CD4-positive, alpha-beta T cell treated with Interleukin-6 at 100 ng/mL for 8 hours (primary cell): ENCODE measurements at regions not wholly inside any gene's neighbourhood (a gene's known extent, or its start where the extent isn't known, plus 50 kb on each side); places are given as distances from the start of the nearest gene placed in this dataset.
"Not testable (repeated sequence)": the region's sequence is repeated elsewhere in the genome, so short reads cannot be mapped to it uniquely, and the experiment has no call there.

Experiments used
- DNase-seq: peaks from one replicate; pipeline ENCODE4 v3.0.0-alpha.2; 2020; ENCODE audit warnings: mixed read lengths, low spot score

DNA sequence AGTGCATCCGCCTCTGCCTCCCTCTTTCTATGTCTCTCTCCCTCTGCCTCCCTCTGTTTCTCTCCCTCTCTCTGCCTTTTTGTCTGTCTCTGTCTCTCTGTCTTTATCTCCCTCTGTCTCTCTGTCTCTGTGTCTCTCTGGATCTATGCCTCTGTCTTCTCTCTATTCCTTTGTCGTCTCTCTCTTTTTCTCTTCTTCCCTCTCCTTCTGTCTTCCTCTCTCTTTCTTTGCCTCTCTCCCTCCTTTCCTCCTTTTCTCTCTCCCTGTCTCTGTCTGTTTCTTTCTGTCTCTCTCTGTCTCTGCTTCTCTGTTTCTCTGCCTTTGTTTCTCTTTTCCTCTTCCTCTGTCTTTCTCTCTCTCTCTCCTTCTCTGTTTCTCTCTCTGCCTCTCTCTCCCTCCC lies 678.8 kb upstream of the NRP1 start:
- DNase-seq, result no peak

GRCh38 chr10:34010891-34011290 lies 676.4 kb upstream of the NRP1 start:
- no peak for DNase-seq

GRCh38 chr10:34010228-34010627 lies 675.8 kb upstream of the NRP1 start:
- not testable (repeated sequence) for DNase-seq

DNA sequence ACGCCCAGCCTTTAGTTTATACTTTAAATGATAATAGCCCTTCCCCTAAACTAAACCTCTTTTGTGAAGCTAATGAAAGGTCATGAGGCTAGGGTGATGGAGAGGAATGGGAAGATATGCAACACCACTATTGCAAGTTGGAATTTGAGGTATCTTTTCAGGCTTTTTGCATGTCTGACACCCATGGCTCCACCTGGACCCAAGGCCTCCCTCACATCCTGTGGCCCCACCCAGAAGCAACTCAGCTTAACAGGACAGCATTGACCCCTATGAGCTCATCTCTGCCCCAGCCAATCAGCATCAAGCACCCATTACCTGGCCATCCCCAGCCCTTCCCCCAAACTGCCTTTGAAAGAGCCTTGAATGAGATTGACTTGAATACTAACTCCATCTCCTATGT lies 674.2 kb upstream of the NRP1 start:
- DNase-seq, result no peak

GRCh38 chr10:34006471-34006870 lies 672.0 kb upstream of the NRP1 start:
- DNase-seq, result no peak

- DNase-seq, result no peak
Measured at GRCh38 chr10:34003561-34003960, 669.1 kb upstream of the NRP1 start.

DNA sequence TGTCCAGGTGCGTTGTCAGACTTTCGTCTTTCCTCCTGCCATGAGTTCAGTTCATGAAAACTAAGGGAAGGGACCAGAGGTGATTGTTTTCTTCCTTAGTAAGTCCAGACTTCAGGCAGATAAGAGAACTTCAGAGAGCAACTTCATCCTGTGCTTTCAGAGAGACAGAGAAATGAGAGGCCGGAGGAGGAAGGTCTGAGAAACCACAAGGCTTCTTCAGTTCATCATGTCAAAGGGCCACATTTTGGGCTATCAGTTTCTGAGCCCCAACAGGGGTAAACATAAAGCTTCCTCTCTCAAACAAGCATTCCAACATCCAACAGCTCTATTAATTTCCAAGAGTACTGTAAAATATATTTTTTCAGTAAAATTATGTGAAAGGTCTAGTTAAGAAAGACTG lies 668.4 kb upstream of the NRP1 start:
- DNase-seq, result no peak

DNA sequence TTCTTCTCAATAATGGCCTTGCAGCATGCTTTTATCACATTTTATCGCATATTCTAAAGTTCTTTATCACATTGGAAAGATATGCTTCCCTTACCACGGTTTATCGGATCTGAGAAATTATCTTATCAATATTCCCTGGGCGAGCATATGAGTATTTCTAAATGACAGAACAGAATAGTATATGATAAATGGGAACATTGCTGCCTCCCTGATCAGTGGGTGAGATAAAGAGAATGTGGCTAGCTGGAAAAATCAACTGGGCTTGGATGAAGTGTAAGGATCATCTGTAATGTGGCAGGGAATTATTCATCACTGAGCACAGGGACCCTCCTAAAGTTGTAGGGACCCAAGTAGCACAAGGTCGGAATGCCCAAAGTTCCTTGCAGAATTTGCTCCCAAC lies 667.4 kb upstream of the NRP1 start:
- DNase-seq, result no peak

GRCh38 chr10:34001087-34001580 lies 666.7 kb upstream of the NRP1 start:
- no peak for DNase-seq

DNA sequence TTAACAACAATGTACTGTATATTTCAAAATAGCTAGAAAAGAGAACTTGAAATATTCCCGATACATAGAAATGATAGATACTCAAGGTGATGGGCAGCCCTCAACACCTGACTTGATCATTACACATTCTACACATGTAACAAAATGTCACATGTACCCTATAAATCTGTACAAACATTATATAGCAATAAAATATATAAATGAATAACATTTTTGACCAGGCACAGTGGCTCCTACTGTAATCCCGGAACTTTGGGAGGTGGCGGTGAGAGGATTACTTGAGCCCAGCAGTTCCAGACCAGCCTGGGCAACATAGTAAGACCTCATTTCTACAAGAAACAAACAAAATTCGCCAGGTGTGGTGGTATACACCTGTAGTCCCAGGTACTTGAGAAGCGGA lies 659.5 kb upstream of the NRP1 start:
- DNase-seq, result no peak

DNA sequence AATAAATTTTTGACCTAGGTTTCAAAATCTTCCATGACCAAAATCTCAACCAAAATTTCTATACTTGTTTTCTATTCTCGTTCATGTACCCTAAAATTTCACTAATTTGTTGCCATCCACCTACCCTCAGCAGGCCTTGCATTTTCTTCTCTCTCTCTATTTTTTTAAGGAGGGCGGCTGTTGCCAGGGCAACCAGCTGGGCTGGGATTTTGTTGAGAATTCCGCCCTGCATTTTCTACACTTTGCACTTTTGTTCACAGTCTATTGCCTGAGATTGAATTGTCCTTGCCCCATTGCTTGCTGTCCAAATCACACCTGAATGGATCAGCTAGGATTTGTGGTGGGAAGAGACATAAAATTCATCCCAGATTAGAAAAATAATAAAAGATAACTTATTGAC lies 657.5 kb upstream of the NRP1 start:
- DNase-seq, result no peak

DNA sequence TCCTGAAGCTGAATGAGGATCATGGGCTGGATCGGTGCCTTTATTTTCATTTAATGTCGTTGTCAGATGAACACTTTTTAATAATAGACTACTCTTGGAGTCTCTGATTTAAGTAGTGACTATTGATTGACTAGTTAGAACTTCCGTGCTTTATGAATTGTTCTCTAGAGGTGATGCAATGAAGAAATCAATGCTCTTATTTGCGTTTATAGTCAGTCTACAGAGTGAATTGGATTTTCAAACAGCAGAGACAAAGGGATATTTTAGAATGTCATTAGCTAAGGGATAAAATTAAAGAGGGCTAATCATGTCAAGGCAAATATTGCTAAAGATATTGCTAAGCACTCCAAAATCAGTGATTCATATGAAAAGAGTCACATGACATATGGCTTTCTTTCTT lies 652.0 kb upstream of the NRP1 start:
- DNase-seq, result no peak

- no peak for DNase-seq
Measured at GRCh38 chr10:33986016-33986415, 651.5 kb upstream of the NRP1 start.

GRCh38 chr10:33982995-33983394 lies 648.5 kb upstream of the NRP1 start:
- DNase-seq, result no peak

DNA sequence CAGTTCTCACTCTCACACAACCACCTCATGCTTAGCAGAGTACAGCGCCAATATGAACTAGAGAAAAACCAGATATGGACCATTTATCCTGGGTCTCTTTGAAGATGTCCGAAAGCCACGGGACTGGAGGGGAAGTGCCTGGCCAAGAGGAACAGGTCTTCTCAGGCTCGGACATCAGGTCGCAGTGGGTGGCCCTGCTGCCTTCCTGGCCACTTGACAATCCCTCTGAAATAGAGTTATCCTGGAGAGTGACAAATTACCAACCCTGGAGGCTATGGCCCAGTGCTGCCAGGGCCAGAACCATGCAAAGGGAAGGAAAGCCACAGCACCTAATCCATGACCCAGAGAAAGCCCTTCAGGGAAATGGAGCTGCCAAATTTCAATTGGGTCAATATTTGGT lies 646.8 kb upstream of the NRP1 start:
- DNase-seq, result no peak

DNA sequence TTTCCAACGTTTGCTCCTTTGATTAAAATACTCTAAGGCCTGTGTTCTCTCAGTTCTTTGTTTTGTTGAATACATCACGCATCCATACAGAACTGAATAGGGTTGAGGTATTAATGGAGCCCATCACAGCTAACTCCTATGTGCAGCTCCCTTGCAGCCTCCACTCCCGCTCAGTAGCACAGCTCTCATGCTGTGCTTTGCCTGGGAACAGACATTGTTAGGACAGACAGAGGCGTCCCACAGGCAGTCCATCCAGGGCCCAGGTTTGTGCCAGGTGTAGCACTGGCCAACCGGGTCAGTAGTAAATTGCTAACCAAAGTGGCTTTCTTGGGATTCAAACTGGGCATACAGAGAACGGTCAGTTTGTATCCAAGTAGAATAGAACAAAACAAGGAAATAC lies 644.7 kb upstream of the NRP1 start:
- no peak for DNase-seq

DNA sequence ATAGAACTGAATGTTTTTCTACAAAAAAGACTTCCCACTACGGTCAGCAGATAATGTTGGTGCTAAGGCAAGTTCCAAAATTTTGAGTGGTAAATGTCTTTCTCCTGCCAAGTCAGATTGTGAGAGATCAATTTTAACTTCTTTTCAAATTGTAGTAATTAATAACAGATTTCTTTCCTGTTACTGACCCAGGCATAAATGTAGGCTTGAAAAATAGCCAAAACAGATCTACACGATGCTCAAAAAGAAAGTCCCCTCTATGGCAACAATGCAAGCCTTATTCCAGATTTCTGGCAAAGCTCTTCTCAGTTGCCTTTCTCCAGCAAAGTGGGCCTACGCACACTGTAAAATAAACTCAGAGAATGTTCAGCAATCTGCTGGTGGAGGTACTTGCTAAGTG lies 641.0 kb upstream of the NRP1 start:
- DNase-seq, result no peak

DNA sequence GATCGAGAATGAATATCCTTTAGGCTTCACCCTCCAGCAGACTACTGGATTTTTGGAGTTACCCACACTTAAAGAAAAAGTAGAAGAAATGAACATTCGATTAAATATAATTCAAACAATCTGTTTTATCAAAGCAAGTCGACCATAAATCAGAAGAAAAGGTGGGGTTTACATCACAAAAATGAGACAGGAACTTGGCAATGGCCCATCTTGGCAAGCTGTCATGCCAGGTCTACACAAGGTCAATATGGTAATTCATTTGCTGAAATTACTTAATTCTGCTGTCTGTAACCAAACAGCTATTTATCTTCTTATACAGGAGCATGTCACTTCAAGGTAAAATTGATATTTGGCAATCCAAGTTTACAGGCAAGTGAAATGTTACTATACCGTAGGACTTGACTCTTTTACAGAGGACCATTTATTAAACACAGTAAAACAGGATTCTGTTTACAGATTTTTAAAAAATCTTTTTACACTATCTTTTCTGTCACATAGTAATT lies 640.6 kb upstream of the NRP1 start:
- DNase-seq, result no peak

DNA sequence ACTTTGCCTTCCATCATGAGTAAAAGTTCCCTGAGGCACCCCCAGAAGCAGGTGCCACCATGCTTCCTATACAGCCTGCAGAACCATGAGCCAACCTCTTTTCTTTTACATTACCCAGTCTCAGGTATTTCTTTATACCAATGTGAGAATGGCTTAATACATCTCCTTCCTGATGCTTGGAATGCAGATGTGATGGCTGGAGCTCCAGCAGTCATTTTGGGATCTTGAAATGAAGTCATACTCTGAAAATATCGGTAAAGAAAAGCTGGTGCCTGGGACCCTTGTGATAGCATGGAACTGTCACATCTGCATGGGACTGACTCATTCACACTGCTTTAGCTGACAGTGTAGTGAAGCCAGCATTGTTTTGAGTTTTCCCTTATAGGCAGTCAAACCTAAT lies 634.5 kb upstream of the NRP1 start:
- no peak for DNase-seq

- DNase-seq, result no peak
Measured at GRCh38 chr10:33967606-33968120, 633.2 kb upstream of the NRP1 start.

- no peak for DNase-seq
Measured at GRCh38 chr10:33966946-33967345, 632.5 kb upstream of the NRP1 start.

DNA sequence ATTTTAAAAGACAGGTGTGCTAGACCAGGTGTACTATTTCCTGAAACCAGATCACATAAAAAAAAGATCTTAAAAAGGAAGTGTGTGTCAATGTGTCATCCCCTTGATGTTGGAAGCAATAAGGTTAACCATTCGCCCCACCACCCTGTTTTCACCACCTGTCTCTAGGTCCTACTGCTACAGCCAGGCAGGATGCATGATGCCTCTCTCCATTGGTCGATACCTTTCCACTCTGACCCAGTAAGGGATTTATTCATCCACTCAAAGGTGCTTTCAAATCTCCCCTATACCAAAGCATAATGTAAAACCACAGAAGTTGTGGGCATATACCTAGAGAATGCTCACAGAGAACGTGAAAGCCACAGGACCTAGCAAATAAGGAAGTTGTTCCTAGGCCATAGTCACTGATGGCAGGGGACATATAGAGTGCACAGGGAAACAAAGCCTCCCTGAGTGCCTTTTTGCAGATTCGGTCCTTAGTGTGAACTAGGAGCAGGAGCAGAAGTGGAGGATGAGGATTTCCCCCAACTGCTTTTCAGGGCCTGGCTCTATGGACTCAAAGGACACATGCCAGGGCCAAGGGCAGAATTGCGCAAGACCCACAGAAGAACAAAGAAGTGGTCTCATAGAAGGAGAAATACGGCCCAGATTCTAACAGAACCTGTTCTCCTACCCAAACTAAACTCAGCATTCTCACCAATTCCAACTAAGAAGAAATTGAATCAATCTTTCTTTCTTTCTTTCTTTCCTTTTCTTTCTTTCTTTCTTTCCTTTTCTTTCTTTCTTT lies 631.5 kb upstream of the NRP1 start:
- no peak for DNase-seq

DNA sequence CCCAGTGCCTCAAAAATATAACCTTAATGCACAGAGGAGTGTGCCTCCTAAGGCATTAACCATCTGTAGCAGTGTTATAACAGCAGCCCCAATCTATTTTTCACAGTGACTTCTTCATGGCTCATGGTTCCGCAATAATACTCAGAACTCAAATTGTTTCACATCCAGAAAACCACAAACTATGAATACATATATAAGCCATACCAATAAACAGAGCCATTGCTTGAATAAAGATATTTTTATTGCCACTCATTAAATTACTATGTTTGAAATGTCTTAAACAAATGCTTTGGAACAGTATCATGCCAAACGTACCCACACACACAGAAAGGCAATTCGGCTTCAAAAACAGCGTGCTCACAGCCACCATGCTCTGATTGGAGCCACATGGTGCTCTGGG lies 629.3 kb upstream of the NRP1 start:
- no peak for DNase-seq

GRCh38 chr10:33956322-33956721 lies 621.9 kb upstream of the NRP1 start:
- DNase-seq, result not testable (repeated sequence)
